Activated CD8-positive, alpha-beta T cell treated with anti-CD3 and anti-CD28 coated beads, Interleukin-2, amount 10 ng/mL, durations not matched to agents 7 days and 5 days (primary cell): ENCODE measurements at regions not wholly inside any gene's neighbourhood (a gene's known extent, or its start where the extent isn't known, plus 50 kb on each side); places are given as distances from the start of the nearest gene placed in this dataset.

Experiments used
- ATAC-seq: fragments of 150-1000 bp; cut with Tn5 transposase; one replicate; pipeline ENCODE4 v1.10.0; 2021; ENCODE audit warnings: moderate library complexity
- CTCF ChIA-PET: fragments of 350-600 bp; sonication (Branson Sonifier 250); formaldehyde crosslinking; loops from one replicate; lab custom pipeline; 2021; ENCODE audit warnings: antibody characterized with exemption; lab: Charles Lee
- POLR2A ChIA-PET: fragments of 350-600 bp; sonication (Branson Sonifier 250); formaldehyde crosslinking; loops from one replicate; lab custom pipeline; 2021; ENCODE audit warnings: antibody characterized with exemption; lab: Charles Lee
- DNase-seq: peaks from one replicate; pipeline ENCODE4 v3.0.0-alpha.2; 2020
- H3K27ac Mint-ChIP-seq: one replicate; pipeline ENCODE4 v1.8.0; 2021; ENCODE audit warnings: mild to moderate bottlenecking, mixed read lengths
- H3K27me3 Mint-ChIP-seq: one replicate; pipeline ENCODE4 v1.8.0; 2021; ENCODE audit warnings: low read depth, mixed read lengths
- H3K36me3 Mint-ChIP-seq: one replicate; pipeline ENCODE4 v1.8.0; 2021; ENCODE audit warnings: low read depth, mixed read lengths
- H3K4me1 Mint-ChIP-seq: one replicate; pipeline ENCODE4 v1.8.0; 2021; ENCODE audit warnings: low read depth, mixed read lengths
- H3K4me3 Mint-ChIP-seq: one replicate; pipeline ENCODE4 v1.8.0; 2021; ENCODE audit warnings: mild to moderate bottlenecking, mixed read lengths
- H3K9me3 Mint-ChIP-seq: one replicate; pipeline ENCODE4 v1.8.0; 2022; ENCODE audit warnings: mixed read lengths; ENCODE audit not compliant: insufficient read depth

DNA sequence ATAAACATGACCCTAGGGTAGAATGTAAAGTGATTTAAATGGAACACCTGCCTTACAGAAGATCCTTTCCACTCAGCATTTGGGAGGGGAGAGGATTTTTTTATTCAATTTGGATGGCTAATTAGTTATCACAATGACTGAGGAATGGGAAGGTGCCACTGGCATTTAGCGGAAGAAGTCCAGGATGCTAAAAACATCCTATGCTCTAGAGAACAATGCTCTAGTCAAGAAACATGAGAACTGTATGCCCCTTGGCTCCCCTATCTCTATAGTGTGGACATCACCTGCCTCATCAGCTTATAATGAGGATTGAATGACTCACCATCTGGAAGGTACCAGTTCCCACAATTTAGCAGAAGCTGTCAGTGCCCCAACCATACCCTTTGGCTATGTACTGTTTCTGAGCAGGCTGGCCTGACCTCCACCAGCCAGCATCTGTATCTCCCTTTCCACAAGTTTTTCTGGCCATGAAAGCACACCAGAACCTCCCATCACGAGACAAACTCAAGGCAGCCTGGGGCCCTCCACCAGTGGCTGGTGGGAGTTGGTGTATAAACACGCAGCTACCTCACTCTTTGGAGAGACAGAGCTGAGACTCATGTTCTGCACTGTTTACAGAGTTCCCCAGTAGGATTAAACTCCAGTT, 109.7 kb upstream of the VASH1 start:
- DNase-seq (no peak), ATAC-seq (no peak)
- Mint-ChIP-seq H3K27me3 (no peaks in the 10 kb centered on the region), H3K27ac (no peak overlapping the region), H3K4me3 (no peak overlapping the region), H3K9me3 (no peaks in the 10 kb centered on the region), H3K36me3 (no peaks in the 10 kb centered on the region), H3K4me1 (no peaks in the 10 kb centered on the region)
- ChIA-PET POLR2A (no interaction called here), CTCF (interaction anchor here (1.5 kb wide), 1 partner anchor 11 kb away, joined by 5 read pairs; no protein-coding TSS in a partner anchor)

DNA sequence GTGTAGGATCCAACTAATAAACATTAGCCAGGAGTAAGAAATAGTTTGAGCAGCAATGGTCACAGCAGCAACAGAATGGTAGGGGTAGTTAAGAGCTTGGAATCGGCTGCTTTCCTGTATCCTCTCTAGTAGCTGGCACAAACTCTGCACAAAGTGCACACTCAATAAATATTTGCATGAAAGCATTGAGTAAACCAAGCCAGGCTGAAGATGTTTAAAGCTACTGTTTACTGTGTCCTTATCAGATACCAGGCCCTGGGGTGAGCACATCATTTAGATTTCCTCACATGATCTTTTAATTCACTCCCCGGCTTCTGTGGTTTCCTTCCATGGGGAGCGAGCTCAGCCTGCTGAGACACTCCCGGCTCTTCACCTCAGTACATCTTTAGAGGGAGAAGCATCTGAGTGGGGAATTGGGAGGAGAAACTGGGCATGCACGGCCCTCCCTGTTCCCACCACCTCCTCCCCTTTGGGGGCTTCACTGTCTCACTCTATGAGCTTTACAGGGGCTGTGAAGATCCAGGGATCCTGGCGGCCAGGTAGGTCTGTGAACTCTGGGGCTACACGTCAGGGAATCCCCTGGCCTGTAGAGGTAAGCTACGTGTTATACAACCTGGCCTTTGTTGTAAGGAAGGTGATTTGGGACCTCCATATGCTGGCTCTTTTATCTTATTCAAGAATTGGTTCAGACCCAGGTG, 107.2 kb upstream of the VASH1 start:
- CTCF ChIA-PET = no interaction called here
- H3K4me3 Mint-ChIP-seq = no peak overlapping the region
- H3K27me3 Mint-ChIP-seq = peaks cover 2% of the 10 kb centered on the region
- ATAC-seq = no peak
- peaks cover 3% of the 10 kb centered on the region for H3K9me3 Mint-ChIP-seq
- no peaks in the 10 kb centered on the region for H3K4me1 Mint-ChIP-seq
- POLR2A ChIA-PET = no interaction called here
- no peak overlapping the region for H3K27ac Mint-ChIP-seq
- H3K36me3 Mint-ChIP-seq = no peaks in the 10 kb centered on the region
- DNase-seq = no peak

DNA sequence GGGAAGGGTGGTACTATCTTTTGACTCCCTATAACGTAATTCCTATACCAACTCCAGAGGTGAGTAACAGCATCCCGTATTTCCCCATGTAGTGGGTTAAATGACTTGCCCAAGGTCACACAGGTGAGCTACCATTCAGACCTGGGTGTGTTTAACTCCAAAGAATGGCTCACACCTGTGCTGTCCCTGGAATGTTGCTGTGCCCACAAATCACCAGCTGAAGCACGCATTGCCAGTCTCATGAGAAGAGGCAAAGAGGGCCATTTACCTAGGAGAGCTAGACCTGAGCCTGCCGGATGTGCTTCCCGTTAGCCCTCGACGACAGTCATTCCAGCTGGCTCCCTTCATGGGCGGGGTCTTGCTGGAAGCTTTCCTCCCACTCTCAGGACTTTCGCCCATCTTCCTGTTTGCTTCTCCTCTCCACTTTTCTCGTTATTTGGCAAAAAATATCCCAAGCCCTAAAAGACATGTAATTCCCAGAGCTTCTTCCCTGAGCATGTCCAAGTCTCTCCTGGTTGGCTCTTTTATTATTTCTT, 106.6 kb upstream of the VASH1 start:
- Mint-ChIP-seq H3K4me3 (no peak overlapping the region), H3K27ac (no peak overlapping the region), H3K4me1 (no peaks in the 10 kb centered on the region), H3K9me3 (peaks cover 3% of the 10 kb centered on the region), H3K27me3 (peaks cover 2% of the 10 kb centered on the region), H3K36me3 (no peaks in the 10 kb centered on the region)
- DNase-seq (no peak), ATAC-seq (no peak)
- CTCF ChIA-PET = no interaction called here
- POLR2A ChIA-PET = no interaction called here

DNA sequence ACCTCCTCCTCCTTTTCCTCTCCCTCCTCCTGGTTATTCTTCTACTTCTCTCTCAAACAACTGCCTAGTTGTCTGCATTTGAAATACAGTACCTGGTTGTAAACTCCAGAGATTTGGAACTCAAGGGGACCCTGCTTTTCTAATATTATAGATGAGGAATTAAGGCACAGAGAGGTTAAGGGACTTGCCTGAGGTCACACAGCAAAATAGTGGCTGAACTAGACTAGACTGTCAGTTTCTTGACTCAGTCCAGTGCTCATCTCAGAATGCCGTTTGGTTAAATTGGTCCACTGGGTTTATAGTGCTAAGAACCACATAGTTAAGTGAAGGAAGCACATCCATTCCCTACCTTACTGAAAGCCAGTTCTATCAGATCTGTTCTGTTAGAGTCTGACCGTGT, 105.9 kb upstream of the VASH1 start:
- no peaks in the 10 kb centered on the region for H3K36me3 Mint-ChIP-seq
- peaks cover 2% of the 10 kb centered on the region for H3K27me3 Mint-ChIP-seq
- no peak for ATAC-seq
- CTCF ChIA-PET = no interaction called here
- no peak overlapping the region for H3K27ac Mint-ChIP-seq
- H3K4me3 Mint-ChIP-seq = no peak overlapping the region
- H3K4me1 Mint-ChIP-seq = no peaks in the 10 kb centered on the region
- DNase-seq = no peak
- POLR2A ChIA-PET = no interaction called here
- peaks cover 3% of the 10 kb centered on the region for H3K9me3 Mint-ChIP-seq

DNA sequence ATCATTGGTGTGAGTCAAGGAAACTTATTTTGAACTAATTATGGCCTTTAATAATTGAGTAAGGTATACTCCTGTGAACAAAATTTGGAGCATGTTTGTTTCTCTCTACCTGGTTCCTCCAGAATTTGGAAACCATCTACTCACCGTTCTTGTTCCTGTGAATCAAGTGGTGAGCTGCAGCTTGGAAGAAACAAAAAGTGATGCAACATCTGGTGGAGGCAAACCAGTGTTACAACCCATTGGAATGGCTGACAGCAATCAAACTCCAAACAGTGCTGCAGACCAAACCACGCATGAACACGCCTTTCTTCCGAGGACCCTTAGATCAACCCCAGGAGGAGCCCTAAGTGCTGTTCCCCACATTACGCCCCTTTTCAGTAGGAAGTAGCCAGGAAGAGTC, 104.7 kb upstream of the VASH1 start:
- Mint-ChIP-seq H3K4me3 (no peak overlapping the region), H3K4me1 (no peaks in the 10 kb centered on the region), H3K27me3 (peaks cover 2% of the 10 kb centered on the region), H3K36me3 (no peaks in the 10 kb centered on the region), H3K27ac (no peak overlapping the region), H3K9me3 (peaks cover 3% of the 10 kb centered on the region)
- DNase-seq (no peak), ATAC-seq (no peak)
- CTCF ChIA-PET = interaction anchor here (0.8 to 1.2 kb wide), 2 partner anchors 9 to 54 kb away, joined by 3 to 4 read pairs; no protein-coding TSS in a partner anchor
- POLR2A ChIA-PET = no interaction called here

DNA sequence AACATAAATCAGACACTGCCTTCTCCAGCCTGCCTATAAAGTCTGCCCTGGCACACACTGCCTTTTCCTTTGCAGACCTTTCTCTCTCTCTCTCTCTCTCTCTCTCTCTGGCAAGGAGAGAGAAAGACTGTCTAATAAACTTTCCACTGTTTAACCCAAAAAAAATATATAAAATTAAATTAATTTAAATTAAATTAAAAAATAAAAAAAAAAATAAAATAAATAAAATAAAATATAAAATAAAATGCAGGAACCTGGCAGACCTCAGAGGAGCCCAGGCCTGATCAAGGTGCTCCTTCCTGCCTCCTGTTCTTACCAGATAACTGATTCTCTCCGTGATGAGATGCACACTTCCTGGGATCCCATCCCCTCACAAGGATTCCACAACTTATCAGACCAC, 103.9 kb upstream of the VASH1 start:
- Mint-ChIP-seq H3K4me1 (no peaks in the 10 kb centered on the region), H3K36me3 (no peaks in the 10 kb centered on the region), H3K27ac (no peak overlapping the region), H3K27me3 (peaks cover 2% of the 10 kb centered on the region), H3K4me3 (no peak overlapping the region), H3K9me3 (peaks cover 3% of the 10 kb centered on the region)
- ATAC-seq (no peak), DNase-seq (no peak)
- POLR2A ChIA-PET = no interaction called here
- CTCF ChIA-PET = no interaction called here

DNA sequence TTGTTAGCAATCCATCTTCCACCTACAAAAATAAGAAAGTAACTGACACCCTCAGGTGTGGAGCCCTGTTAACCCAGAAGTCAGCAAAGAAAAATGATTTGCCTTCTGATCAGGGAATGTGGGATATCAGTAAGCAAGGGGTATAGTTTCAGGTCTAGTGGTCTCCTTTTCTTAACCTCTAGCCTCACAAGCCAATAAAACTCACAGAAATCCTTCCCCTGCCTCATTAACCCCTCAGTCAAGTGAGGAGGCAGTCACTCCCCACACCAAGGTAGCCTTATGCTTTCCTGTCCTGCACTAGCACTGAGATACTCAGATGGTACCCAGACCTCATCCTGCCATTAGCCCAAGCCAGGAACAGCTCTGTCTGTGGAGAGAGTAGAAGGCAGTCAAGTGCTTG, 103.4 kb upstream of the VASH1 start:
- H3K4me3 Mint-ChIP-seq = no peak overlapping the region
- H3K36me3 Mint-ChIP-seq = no peaks in the 10 kb centered on the region
- CTCF ChIA-PET = interaction anchor here (1.0 kb wide), 1 partner anchor 10 kb away, joined by 3 read pairs; no protein-coding TSS in a partner anchor
- H3K9me3 Mint-ChIP-seq = peaks cover 3% of the 10 kb centered on the region
- POLR2A ChIA-PET = no interaction called here
- H3K27me3 Mint-ChIP-seq = peaks cover 2% of the 10 kb centered on the region
- DNase-seq = no peak
- no peak overlapping the region for H3K27ac Mint-ChIP-seq
- H3K4me1 Mint-ChIP-seq = no peaks in the 10 kb centered on the region
- ATAC-seq = no peak

DNA sequence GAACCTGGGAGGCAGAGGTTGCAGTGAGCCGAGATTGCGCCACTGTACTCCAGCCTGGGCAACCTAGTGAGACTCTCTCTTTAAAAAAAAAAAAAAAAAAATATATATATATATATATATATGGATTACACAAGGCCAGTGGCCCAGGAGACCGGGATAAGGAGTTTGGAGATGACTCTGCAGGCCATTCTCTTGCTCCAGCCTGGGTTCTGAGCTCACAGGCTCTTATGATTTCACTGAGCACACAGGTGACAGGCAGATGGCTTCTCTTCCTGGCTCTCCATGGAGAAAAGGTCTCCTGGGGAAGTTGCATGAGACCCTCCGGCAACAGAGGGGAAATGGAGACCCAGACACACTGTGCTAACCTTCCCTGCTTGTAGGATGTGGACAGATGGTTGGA, 98.7 kb upstream of the VASH1 start:
- H3K27ac Mint-ChIP-seq = no peak overlapping the region
- POLR2A ChIA-PET = no interaction called here
- ATAC-seq = no peak
- H3K27me3 Mint-ChIP-seq = no peaks in the 10 kb centered on the region
- H3K4me3 Mint-ChIP-seq = no peak overlapping the region
- CTCF ChIA-PET = no interaction called here
- no peak for DNase-seq
- H3K9me3 Mint-ChIP-seq = peaks cover 3% of the 10 kb centered on the region
- no peaks in the 10 kb centered on the region for H3K4me1 Mint-ChIP-seq
- no peaks in the 10 kb centered on the region for H3K36me3 Mint-ChIP-seq

DNA sequence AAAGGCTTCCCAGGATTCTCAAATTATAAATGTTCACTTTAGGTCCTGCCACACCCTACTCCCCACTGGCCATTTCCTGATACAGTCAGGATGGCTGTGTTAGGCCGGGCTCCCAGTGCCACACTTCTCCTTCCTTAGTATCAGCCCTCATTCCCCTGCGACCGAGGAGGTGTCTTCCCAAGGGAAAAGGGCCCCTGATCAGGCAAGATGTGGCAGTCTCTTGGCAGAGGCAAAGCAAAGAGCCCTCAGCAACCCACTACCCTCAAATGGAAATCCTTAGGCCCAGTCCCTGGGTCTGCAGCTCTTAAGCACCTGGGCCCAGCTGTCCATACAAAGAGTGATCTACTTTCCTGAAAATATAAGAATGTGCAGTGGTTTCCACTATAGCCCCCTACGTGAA, 96.5 kb upstream of the VASH1 start:
- Mint-ChIP-seq H3K9me3 (no peaks in the 10 kb centered on the region), H3K27ac (no peak overlapping the region), H3K4me1 (no peaks in the 10 kb centered on the region), H3K36me3 (no peaks in the 10 kb centered on the region), H3K27me3 (peaks cover 1% of the 10 kb centered on the region), H3K4me3 (no peak overlapping the region)
- CTCF ChIA-PET = no interaction called here
- no peak for DNase-seq
- POLR2A ChIA-PET = no interaction called here
- ATAC-seq = no peak

DNA sequence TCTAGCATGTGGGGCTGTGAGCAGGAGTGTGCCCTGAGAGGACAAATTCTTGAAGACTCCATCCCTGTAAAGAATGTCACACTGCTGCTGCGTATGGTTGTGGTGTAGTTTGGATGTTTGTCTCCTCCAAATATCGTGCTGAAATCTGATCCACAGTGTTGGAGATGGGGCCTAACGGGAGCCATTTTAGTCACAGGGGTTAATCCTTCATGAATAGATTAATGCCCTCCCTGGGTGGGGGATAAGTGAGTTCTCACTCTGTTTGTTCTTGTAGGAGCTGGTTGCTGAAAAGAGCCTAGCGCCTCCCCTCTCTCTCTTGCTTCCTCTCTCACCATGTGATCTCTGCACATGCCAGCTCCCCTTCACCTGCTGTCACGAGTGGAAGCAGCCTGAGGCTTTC, 94.5 kb upstream of the VASH1 start:
- no peaks in the 10 kb centered on the region for H3K9me3 Mint-ChIP-seq
- H3K4me1 Mint-ChIP-seq = no peaks in the 10 kb centered on the region
- H3K36me3 Mint-ChIP-seq = no peaks in the 10 kb centered on the region
- DNase-seq (no peak), ATAC-seq (no peak)
- ChIA-PET CTCF (no interaction called here), POLR2A (no interaction called here)
- no peak overlapping the region for H3K27ac Mint-ChIP-seq
- H3K4me3 Mint-ChIP-seq = no peak overlapping the region
- H3K27me3 Mint-ChIP-seq = peaks cover 4% of the 10 kb centered on the region

DNA sequence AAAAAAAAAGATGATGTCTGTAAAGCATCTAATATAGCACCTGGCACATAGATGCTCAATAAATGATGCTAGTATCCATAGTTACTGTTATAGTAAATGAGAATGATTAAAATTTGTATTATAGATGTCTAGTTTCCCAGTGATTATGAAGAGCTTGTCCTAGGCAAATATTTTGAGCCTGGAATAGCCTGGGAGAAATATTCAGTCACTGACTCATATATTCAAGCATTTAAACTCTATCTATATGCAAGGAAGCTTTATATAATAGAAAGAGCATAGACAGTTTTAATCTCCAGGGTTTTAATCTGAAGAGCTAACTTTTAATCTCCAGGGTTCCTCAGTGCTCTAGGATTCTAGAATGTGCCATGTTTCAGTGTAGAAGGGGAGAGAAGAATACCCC, 91.5 kb upstream of the VASH1 start:
- DNase-seq = no peak

DNA sequence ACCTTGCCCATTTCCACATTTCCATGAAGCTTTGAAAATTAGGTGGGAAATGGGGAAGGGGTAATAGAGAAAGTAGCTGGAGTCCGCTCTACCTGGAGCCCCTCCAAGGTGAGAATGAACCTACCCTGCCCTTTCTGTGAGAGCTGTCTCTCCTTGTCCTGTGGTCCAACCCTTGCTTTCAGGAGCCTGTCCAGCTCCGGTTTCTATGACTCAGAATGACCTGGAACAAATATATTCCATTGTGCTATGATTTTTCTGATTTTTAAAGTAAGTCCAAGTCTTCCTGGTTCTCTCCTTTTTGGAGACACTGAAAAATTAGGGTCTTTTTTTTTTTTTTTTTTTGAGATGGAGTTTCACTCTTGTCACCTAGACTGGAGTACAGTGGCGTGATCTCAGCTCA, 89.1 kb upstream of the VASH1 start:
- H3K4me1 Mint-ChIP-seq = no peaks in the 10 kb centered on the region

More for the DNA sequence above, 91.5 kb upstream of the VASH1 start:
- H3K4me3 Mint-ChIP-seq = no peak overlapping the region
- no peak for ATAC-seq
- H3K27ac Mint-ChIP-seq = no peak overlapping the region
- H3K36me3 Mint-ChIP-seq = no peaks in the 10 kb centered on the region
- H3K4me1 Mint-ChIP-seq = no peaks in the 10 kb centered on the region
- CTCF ChIA-PET = interaction anchor here (0.9 kb wide), 1 partner anchor 41 kb away, joined by 3 read pairs; no protein-coding TSS in a partner anchor
- POLR2A ChIA-PET = no interaction called here
- H3K9me3 Mint-ChIP-seq = no peaks in the 10 kb centered on the region
- peaks cover 11% of the 10 kb centered on the region for H3K27me3 Mint-ChIP-seq

More for the DNA sequence above, 89.1 kb upstream of the VASH1 start:
- ChIA-PET CTCF (no interaction called here), POLR2A (no interaction called here)
- H3K9me3 Mint-ChIP-seq = no peaks in the 10 kb centered on the region
- no peak overlapping the region for H3K27ac Mint-ChIP-seq
- DNase-seq (no peak), ATAC-seq (no peak)
- no peak overlapping the region for H3K4me3 Mint-ChIP-seq
- H3K27me3 Mint-ChIP-seq = peaks cover 13% of the 10 kb centered on the region
- H3K36me3 Mint-ChIP-seq = no peaks in the 10 kb centered on the region
